WERI-Rb-1 (cell line): ENCODE measurements at regions not wholly inside any gene's neighbourhood (a gene's known extent, or its start where the extent isn't known, plus 50 kb on each side); places are given as distances from the start of the nearest gene placed in this dataset.

ENCODE experiments used
- DNase-seq: peaks from one replicate; pipeline ENCODE4 v3.0.0-alpha.2; 2020
- H3K27ac ChIP-seq: fragments of 250-450 bp; sonication (Bioruptor Pico); 2 replicates; pipeline ENCODE4 v1.5.1; 2020; ENCODE audit warnings: mild to moderate bottlenecking, moderate library complexity
- H3K27me3 ChIP-seq: fragments of 250-450 bp; sonication (Bioruptor Pico); 2 replicates; pipeline ENCODE4 v1.5.1; 2021; ENCODE audit warnings: mild to moderate bottlenecking, low read depth, moderate library complexity; ENCODE audit not compliant: insufficient read depth, severe bottlenecking
- H3K36me3 ChIP-seq: fragments of 250-450 bp; sonication (Bioruptor Pico); 2 replicates; pipeline ENCODE4 v1.5.1; 2020; ENCODE audit warnings: mild to moderate bottlenecking, moderate library complexity
- H3K4me3 ChIP-seq: 2 replicates; pipeline ENCODE4 v1.5.1; 2011; ENCODE audit warnings: low read depth, mild to moderate bottlenecking, control low read depth, low read length
- H3K9me3 ChIP-seq: fragments of 250-450 bp; sonication (Bioruptor Pico); 2 replicates; pipeline ENCODE4 v1.5.1; 2021; ENCODE audit warnings: mild to moderate bottlenecking, moderate library complexity; ENCODE audit not compliant: severe bottlenecking
- TF ChIP-seq, protein P1 (sequence below): IDR thresholded peaks from 2 replicates; pipeline ENCODE4 v1.5.1; 2011; ENCODE audit warnings: low read depth, mild to moderate bottlenecking, control low read depth, inconsistent platforms, low read length

GRCh38 chr19:28429356-28429755 is 783.6 kb downstream of the UQCRFS1 start:
- TF ChIP-seq, protein P1, sequence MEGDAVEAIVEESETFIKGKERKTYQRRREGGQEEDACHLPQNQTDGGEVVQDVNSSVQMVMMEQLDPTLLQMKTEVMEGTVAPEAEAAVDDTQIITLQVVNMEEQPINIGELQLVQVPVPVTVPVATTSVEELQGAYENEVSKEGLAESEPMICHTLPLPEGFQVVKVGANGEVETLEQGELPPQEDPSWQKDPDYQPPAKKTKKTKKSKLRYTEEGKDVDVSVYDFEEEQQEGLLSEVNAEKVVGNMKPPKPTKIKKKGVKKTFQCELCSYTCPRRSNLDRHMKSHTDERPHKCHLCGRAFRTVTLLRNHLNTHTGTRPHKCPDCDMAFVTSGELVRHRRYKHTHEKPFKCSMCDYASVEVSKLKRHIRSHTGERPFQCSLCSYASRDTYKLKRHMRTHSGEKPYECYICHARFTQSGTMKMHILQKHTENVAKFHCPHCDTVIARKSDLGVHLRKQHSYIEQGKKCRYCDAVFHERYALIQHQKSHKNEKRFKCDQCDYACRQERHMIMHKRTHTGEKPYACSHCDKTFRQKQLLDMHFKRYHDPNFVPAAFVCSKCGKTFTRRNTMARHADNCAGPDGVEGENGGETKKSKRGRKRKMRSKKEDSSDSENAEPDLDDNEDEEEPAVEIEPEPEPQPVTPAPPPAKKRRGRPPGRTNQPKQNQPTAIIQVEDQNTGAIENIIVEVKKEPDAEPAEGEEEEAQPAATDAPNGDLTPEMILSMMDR: no peak
- no peak for DNase-seq
- Histone ChIP-seq H3K27me3 (no peaks in the 10 kb centered on the region), H3K36me3 (no peaks in the 10 kb centered on the region), H3K9me3 (no peaks in the 10 kb centered on the region), H3K4me3 (no peak overlapping the region), H3K27ac (no peak overlapping the region)

DNA sequence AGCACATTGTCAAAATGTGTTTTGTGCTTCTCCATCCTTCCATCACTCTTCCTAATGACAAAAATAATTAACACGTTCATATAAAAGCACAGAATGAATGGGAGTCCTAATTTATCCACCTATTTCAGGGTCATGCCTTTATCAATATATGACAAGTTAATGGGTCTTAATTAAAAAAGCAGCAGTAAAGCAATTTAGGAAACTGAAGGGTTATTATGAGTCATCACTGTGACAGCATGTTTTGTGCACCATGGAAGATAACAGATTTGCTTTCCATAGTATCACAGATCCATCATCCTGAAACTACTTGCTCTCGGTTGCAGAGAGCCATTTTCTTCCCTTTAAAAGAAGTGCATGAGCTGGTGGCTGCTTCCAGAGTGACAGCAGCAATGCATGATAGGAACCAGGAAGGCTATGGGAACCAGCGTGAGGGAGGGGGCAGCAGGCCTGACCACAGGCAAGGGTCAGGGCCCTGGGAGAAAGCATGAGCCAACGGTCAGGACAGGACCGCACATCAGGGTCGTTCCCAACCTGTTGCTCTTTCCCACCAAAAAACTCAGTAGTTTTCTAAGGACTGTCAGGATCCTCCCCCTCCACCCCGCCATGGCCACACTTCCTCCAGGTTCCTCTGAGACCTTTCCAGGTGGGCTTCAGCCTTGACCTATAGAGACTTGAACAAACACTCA is 784.1 kb downstream of the UQCRFS1 start:
- Histone ChIP-seq H3K4me3 (no peak overlapping the region), H3K36me3 (no peaks in the 10 kb centered on the region), H3K27ac (no peak overlapping the region), H3K9me3 (no peaks in the 10 kb centered on the region), H3K27me3 (no peaks in the 10 kb centered on the region)
- DNase-seq: no peak
- TF ChIP-seq, protein P1: no peak

DNA sequence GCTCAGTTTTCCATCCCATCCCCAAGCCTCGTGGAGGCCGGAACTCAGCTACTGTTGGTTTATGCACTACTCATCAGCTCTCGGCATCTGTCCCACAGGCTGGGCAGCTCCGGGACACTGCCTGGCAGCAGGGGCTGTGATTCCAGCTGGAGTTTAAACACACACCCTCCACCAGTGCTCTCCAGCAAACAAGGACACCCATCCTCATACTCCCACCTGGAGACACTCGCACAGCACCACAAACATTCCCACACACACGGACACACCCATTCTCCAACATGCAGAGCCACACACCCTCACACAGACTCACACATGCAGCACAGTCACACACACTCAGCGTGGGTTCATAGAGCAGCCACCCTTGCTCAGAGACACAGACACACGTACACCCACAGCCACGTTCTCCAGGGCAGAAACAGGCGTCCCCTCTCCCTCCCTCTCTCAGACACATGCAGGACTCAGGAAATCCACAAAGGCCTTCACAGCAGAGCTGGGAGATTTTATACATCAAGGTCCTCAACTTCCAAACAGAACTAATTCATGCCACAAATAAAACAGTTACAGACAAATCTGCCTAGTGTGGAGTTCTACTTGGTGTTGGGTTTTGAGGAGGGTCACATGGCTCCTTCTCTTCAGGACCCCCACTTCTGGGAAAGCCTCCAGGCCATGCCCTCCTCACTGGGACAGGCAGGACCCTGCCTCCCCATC is 785.4 kb downstream of the UQCRFS1 start:
- TF ChIP-seq, protein P1: no peak
- no peak overlapping the region for H3K27ac ChIP-seq

DNA sequence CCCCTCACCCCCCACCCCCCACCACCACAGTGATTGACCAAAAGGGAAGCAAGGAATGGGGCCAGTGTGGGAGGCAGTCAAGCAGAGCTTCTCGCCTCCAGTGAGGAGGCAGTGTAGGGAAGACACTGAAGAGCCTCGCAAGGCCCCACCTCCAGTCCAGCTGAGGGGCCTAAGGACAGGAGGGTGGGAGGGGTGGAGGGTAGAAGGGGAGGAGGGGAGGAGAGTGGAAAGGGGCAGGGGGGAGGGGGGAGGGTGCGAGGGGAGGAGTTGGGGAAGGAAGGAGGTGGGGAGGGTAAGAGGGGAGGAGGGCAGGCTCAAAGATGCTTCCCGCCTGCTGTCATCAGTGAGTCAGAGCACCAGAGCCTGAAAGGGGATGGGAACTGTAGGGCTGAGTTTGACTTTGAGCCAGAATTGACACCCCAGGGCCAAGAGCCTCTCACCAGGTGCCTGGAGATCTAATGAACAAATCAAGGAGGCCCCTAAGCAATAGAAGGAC is 786.2 kb downstream of the UQCRFS1 start:
- no peaks in the 10 kb centered on the region for H3K27me3 ChIP-seq
- DNase-seq: no peak
- H3K4me3 ChIP-seq: no peak overlapping the region
- TF ChIP-seq, protein P1: no peak
- no peaks in the 10 kb centered on the region for H3K9me3 ChIP-seq
- no peaks in the 10 kb centered on the region for H3K36me3 ChIP-seq
- no peak overlapping the region for H3K27ac ChIP-seq

More for the DNA sequence above, 785.4 kb downstream of the UQCRFS1 start:
- Histone ChIP-seq H3K4me3 (no peak overlapping the region), H3K36me3 (no peaks in the 10 kb centered on the region), H3K9me3 (no peaks in the 10 kb centered on the region), H3K27me3 (no peaks in the 10 kb centered on the region)
- DNase-seq: no peak

DNA sequence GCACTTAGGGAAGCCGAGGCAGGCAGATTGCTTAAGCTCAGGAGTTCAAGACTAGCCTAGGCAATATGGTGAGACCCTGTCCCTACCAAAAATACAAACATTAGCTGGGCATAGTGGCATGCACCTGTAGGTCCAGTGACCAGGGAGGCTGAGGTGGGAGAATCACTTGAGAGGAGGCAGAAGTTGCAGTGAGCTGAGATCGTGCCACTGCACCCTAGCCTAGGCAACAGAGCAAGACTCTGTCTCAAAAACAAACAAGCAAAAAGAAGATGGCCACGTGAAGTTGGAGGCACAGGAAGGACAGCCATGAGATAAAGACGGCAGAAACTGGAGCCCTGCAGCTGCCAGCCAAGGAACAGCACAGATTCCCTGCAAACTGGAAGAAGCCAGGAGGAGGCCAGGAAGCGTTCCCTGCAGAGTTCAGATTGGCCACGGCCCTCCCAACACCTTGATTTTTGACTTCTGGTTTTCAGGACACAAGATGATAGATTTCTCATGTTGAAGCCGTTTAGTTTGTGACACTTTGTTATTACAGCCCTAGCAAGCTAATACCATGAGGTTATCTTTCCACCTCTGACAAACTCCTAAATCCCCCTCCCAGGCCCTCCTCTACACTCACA is 786.7 kb downstream of the UQCRFS1 start:
- no peaks in the 10 kb centered on the region for H3K27me3 ChIP-seq
- H3K36me3 ChIP-seq: no peaks in the 10 kb centered on the region
- TF ChIP-seq, protein P1: no peak
- H3K4me3 ChIP-seq: no peak overlapping the region
- no peak for DNase-seq
- no peaks in the 10 kb centered on the region for H3K9me3 ChIP-seq
- no peak overlapping the region for H3K27ac ChIP-seq
